GM12891 (cell line): ENCODE measurements at regions not wholly inside any gene's neighbourhood (a gene's known extent, or its start where the extent isn't known, plus 50 kb on each side); places are given as distances from the start of the nearest gene placed in this dataset.

Experiments used
- DNase-seq: peaks from one replicate; pipeline ENCODE4 v3.0.0; 2011; ENCODE audit warnings: low spot score; ENCODE audit not compliant: insufficient read length
- FAIRE-seq: peaks from 2 replicates; lab custom pipeline; 2011; peaks lifted over from hg19 to GRCh38; lab: Jason Lieb, UNC
- PAX5 ChIP-seq: IDR thresholded peaks from 2 replicates; pipeline ENCODE4 v1.6.1; 2011; ENCODE audit warnings: low read length, moderate library complexity, mild to moderate bottlenecking; ENCODE audit not compliant: insufficient read depth, severe bottlenecking
- POLR2A ChIP-seq: IDR thresholded peaks from 2 replicates; pipeline ENCODE4 v1.6.1; 2011; ENCODE audit warnings: low read depth, low read length, control low read depth
- POLR2AphosphoS5 ChIP-seq: IDR thresholded peaks from 2 replicates; pipeline ENCODE4 v1.6.1; 2011; ENCODE audit warnings: low read depth, low read length, control low read depth
- POU2F2 ChIP-seq: IDR thresholded peaks from 2 replicates; pipeline ENCODE4 v1.6.1; 2011; ENCODE audit warnings: low read depth, mild to moderate bottlenecking, control low read depth, low read length, moderate library complexity
- SPI1 ChIP-seq: IDR thresholded peaks from 2 replicates; pipeline ENCODE4 v1.6.1; 2011; ENCODE audit warnings: low read depth, low read length, control low read depth
- TAF1 ChIP-seq: IDR thresholded peaks from 2 replicates; pipeline ENCODE4 v1.6.1; 2011; ENCODE audit warnings: low read depth, low read length, control low read depth

DNA sequence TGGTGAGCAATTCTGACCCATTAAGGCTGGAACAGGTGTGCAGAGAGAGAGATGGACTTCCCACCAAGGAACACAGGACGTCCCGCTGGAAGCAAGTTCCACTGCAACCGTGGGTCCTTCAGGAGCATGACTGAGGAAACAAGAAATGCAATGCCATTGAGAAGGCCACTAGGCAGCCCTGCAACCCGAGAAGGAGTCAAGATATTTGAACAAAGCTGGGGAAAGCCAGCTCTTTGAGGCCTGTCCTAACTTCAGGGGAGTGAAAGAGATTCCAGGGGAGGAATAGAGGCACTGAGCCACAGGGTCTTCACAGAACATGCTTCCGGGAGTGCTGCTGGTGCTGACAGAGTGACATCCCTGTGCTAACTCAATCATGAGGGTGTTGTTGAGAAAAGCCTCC, 153.8 kb upstream of the ZNF236 start:
- DNase-seq, result no peak
- no peak for FAIRE-seq
- no peak for TF ChIP-seq PAX5
- no peak for TF ChIP-seq POU2F2
- no peak for TF ChIP-seq POLR2AphosphoS5
- TF ChIP-seq POLR2A, result no peak
- no peak for TF ChIP-seq TAF1

GRCh38 chr18:76668119-76668518, 154.2 kb upstream of the ZNF236 start:
- DNase-seq (no peak), FAIRE-seq (no peak)
- TF ChIP-seq POLR2AphosphoS5 (no peak), POU2F2 (no peak), POLR2A (no peak), TAF1 (no peak), PAX5 (no peak), SPI1 (no peak)

DNA sequence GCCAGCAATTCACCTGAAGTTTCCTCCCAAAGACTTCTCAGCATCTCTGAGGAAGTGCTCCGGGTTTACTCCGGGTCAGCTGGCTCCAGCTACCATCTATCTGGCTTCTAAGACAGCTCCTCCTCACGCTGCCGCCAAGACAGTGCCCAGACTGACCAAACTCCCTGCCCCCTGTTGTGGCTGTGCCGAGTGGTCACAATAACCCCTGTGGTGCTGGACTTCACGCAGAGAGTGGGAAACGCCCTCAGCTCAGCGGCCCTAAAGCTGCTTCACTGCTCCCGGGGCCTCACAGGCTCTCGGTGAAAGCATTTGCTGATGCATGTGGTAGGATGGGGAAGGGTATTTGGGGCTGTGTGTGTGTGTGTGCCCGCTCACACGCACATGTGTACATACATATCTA, 154.8 kb upstream of the ZNF236 start:
- DNase-seq (no peak), FAIRE-seq (no peak)
- TF ChIP-seq SPI1 (no peak), POU2F2 (no peak), PAX5 (no peak), POLR2A (no peak), TAF1 (no peak), POLR2AphosphoS5 (no peak)

- FAIRE-seq, result no peak
- no peak for DNase-seq
- no peak for TF ChIP-seq POLR2AphosphoS5
- TF ChIP-seq POLR2A, result no peak
- no peak for TF ChIP-seq TAF1
- TF ChIP-seq POU2F2, result no peak
- no peak for TF ChIP-seq SPI1
- no peak for TF ChIP-seq PAX5
These were observed 159.7 kb upstream of the ZNF236 start for GRCh38 chr18:76662626-76663025.

GRCh38 chr18:76660571-76661192, 161.7 kb upstream of the ZNF236 start:
- FAIRE-seq (no peak), DNase-seq (no peak)
- TF ChIP-seq POLR2AphosphoS5, result no peak
- no peak for TF ChIP-seq TAF1
- no peak for TF ChIP-seq SPI1
- no peak for TF ChIP-seq POLR2A
- no peak for TF ChIP-seq POU2F2
- TF ChIP-seq PAX5, result no peak

DNA sequence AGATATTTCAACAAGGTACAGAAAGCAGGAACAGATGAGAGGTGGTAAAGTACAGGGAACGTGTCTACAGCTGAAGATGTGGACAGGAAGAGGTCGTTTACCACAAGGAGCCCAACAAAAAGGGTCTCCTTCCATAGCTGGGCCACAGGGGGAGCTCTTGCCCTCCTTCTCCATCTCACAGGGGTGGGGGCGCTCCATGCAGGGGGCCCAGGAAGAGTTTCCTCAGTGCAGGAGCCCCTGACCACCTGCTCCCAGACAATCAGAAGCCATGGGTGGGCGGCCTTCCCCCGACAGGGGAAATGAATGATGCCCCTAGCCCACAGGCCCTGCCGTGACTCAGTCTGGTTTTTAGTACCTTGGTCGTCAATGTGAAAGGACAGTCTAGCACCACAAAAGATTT, 163.6 kb upstream of the ZNF516 start:
- peak; percentile 76 for FAIRE-seq
- DNase-seq, result peak; percentile 43
- TF ChIP-seq POU2F2, result no peak
- TF ChIP-seq PAX5, result no peak
- no peak for TF ChIP-seq POLR2A
- no peak for TF ChIP-seq POLR2AphosphoS5
- no peak for TF ChIP-seq SPI1
- no peak for TF ChIP-seq TAF1

GRCh38 chr18:76657911-76658470, 162.9 kb upstream of the ZNF516 start:
- no peak for TF ChIP-seq PAX5
- no peak for TF ChIP-seq POLR2AphosphoS5
- no peak for TF ChIP-seq POLR2A
- TF ChIP-seq SPI1, result no peak
- no peak for TF ChIP-seq POU2F2
- peak; percentile 26 for FAIRE-seq
- no peak for DNase-seq

DNA sequence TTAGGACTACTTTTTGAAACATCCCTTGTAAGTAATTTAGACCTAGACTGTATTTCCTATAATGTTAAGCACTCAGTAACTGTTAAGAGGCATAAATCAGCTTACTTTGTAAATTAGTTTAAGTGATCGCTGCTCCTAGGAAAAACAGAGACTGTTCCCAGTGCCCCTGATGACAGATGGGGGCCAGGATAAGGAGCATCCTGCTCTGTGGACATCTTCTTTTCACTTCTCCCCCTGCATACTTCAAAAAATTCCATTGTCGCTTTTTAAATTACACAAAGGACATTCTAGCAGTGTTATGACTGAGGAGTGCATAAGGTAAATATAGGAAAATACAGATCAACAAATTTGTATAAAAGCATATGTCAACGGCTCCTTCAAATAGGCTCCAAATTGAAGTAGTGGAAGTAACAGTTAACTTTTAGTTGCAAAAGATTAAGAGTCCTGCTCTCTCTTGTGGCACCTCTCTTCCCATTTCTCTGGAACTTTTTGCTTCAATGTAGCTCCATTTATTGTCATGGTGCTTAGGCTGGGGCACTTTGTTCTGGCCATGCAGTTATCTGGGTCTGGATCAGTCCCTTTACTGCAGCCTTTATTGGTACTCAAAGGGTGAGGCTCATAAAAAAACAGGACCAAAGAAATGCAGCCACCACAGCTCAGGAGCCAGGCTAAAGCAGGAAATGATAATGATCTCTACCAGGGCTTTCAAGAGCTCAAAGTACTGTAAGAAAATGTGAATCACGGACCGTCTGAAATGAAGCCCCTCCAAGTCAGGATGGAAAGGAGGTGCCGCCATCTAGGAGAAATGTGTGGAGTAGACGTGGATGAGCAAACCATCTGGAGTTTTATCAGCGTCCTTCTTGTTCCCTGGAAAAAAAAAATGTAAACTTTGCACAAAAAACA, 162.1 kb upstream of the ZNF516 start:
- TF ChIP-seq PAX5, result no peak
- DNase-seq (no peak), FAIRE-seq (no peak)

- no peak for DNase-seq
- TF ChIP-seq POLR2A (no peak), POU2F2 (no peak), POLR2AphosphoS5 (no peak), TAF1 (no peak), SPI1 (no peak), PAX5 (no peak)
- no peak for FAIRE-seq
These were observed 159.5 kb upstream of the ZNF516 start for GRCh38 chr18:76654577-76654976.
